ENCODE measurements at regions not wholly inside any gene's neighbourhood (a gene's known extent, or its start where the extent isn't known, plus 50 kb on each side); places are given as distances from the start of the nearest gene placed in this dataset.

DNA sequence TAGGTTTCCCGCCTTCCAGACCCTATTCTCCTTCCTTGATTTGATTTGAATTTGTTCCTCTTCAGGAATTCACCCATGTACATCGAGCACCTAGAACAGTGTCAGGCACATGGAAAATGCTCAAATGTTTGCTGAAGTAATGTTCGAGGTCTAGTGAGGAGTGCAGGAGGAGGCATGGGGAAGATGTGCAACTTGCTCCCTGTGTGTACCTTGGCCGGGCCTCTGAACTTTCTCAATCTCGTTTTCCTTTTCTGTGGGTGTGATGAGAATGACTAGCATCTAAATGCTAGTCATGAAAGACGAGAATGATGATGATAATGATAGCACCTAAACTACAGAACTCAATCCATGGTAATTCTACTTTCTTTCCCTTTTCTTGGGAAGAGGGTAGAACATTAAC is 279.1 kb upstream of the PLET1 start:
- TF ChIP-seq ELF4 (IDR thresholded peaks at IDR 0.05) (no peak), FOXK2 (IDR thresholded peaks at IDR 0.05) (no peak), L3MBTL2 (conservative IDR thresholded peaks at IDR 0.05) (no peak), SUZ12 (IDR thresholded peaks at IDR 0.05) (no peak), ZNF384 (IDR thresholded peaks at IDR 0.05) (no peak), FOXA1 (IDR thresholded peaks at IDR 0.05) (no peak), HDGF (IDR thresholded peaks at IDR 0.05; ENCODE audit: borderline replicate concordance) (no peak), ARNT (IDR thresholded peaks at IDR 0.05) (no peak), NFRKB (IDR thresholded peaks at IDR 0.05) (no peak), CTBP1 (IDR thresholded peaks at IDR 0.05; ENCODE audit: borderline replicate concordance) (no peak), FOXM1 (IDR thresholded peaks at IDR 0.05; ENCODE audit: borderline replicate concordance) (no peak), SP1 (IDR thresholded peaks at IDR 0.05) (no peak), TARDBP (IDR thresholded peaks at IDR 0.05) (no peak), BHLHE40 (IDR thresholded peaks at IDR 0.05; ENCODE audit: borderline replicate concordance) (no peak), LEF1 (IDR thresholded peaks at IDR 0.05; ENCODE audit: borderline replicate concordance) (no peak)
- TF ChIP-seq, protein P1, sequence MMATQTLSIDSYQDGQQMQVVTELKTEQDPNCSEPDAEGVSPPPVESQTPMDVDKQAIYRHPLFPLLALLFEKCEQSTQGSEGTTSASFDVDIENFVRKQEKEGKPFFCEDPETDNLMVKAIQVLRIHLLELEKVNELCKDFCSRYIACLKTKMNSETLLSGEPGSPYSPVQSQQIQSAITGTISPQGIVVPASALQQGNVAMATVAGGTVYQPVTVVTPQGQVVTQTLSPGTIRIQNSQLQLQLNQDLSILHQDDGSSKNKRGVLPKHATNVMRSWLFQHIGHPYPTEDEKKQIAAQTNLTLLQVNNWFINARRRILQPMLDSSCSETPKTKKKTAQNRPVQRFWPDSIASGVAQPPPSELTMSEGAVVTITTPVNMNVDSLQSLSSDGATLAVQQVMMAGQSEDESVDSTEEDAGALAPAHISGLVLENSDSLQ (IDR thresholded peaks at IDR 0.05): no peak
- DNase-seq (ENCODE audit: extremely low spot score): no peak
- ChIA-PET POLR2A (no interaction called here), CTCF (no interaction called here)

GRCh38 chr11:112540261-112540660 is 279.6 kb upstream of the PLET1 start:
- DNase-seq (ENCODE audit: extremely low spot score): no peak
- TF ChIP-seq SUZ12 (IDR thresholded peaks at IDR 0.05) (no peak), ZNF384 (IDR thresholded peaks at IDR 0.05) (no peak), HDGF (IDR thresholded peaks at IDR 0.05; ENCODE audit: borderline replicate concordance) (no peak), ELF4 (IDR thresholded peaks at IDR 0.05) (no peak), FOXA1 (IDR thresholded peaks at IDR 0.05) (no peak), SP1 (IDR thresholded peaks at IDR 0.05) (no peak), NFRKB (IDR thresholded peaks at IDR 0.05) (no peak), FOXK2 (IDR thresholded peaks at IDR 0.05) (no peak), ARNT (IDR thresholded peaks at IDR 0.05) (no peak), BHLHE40 (IDR thresholded peaks at IDR 0.05; ENCODE audit: borderline replicate concordance) (no peak), CTBP1 (IDR thresholded peaks at IDR 0.05; ENCODE audit: borderline replicate concordance) (no peak), LEF1 (IDR thresholded peaks at IDR 0.05; ENCODE audit: borderline replicate concordance) (no peak), TARDBP (IDR thresholded peaks at IDR 0.05) (no peak)
- CTCF ChIA-PET: no interaction called here
- POLR2A ChIA-PET: no interaction called here

GRCh38 chr11:112541140-112542046 is 280.7 kb upstream of the PLET1 start:
- ChIA-PET POLR2A (no interaction called here), CTCF (interaction anchor here (1.1 kb wide), 1 partner anchor 14 kb away, joined by 6 read pairs; no protein-coding TSS in a partner anchor)
- no peak for DNase-seq (ENCODE audit: extremely low spot score)
- TF ChIP-seq CTBP1 (IDR thresholded peaks at IDR 0.05; ENCODE audit: borderline replicate concordance): no peak
- TF ChIP-seq, protein P1 (IDR thresholded peaks at IDR 0.05): no peak
- no peak for TF ChIP-seq ARNT (IDR thresholded peaks at IDR 0.05)
- TF ChIP-seq HDGF (IDR thresholded peaks at IDR 0.05; ENCODE audit: borderline replicate concordance): no peak
- no peak for TF ChIP-seq NFRKB (IDR thresholded peaks at IDR 0.05)
- no peak for TF ChIP-seq SUZ12 (IDR thresholded peaks at IDR 0.05)
- TF ChIP-seq TARDBP (IDR thresholded peaks at IDR 0.05): no peak
- TF ChIP-seq FOXM1 (IDR thresholded peaks at IDR 0.05; ENCODE audit: borderline replicate concordance): no peak
- no peak for TF ChIP-seq L3MBTL2 (conservative IDR thresholded peaks at IDR 0.05)
- no peak for TF ChIP-seq FOXA1 (IDR thresholded peaks at IDR 0.05)
- TF ChIP-seq SP1 (IDR thresholded peaks at IDR 0.05): no peak
- TF ChIP-seq BHLHE40 (IDR thresholded peaks at IDR 0.05; ENCODE audit: borderline replicate concordance): no peak
- no peak for TF ChIP-seq ELF4 (IDR thresholded peaks at IDR 0.05)
- no peak for TF ChIP-seq ZNF384 (IDR thresholded peaks at IDR 0.05)
- TF ChIP-seq FOXK2 (IDR thresholded peaks at IDR 0.05): no peak
- TF ChIP-seq LEF1 (IDR thresholded peaks at IDR 0.05; ENCODE audit: borderline replicate concordance): no peak

GRCh38 chr11:112542479-112542878 is 281.8 kb upstream of the PLET1 start:
- ChIA-PET CTCF (interaction anchor here (1.1 kb wide), 1 partner anchor 13 kb away, joined by 6 read pairs; no protein-coding TSS in a partner anchor), POLR2A (no interaction called here)
- DNase-seq (ENCODE audit: extremely low spot score): no peak
- TF ChIP-seq HDGF (IDR thresholded peaks at IDR 0.05; ENCODE audit: borderline replicate concordance) (no peak), BHLHE40 (IDR thresholded peaks at IDR 0.05; ENCODE audit: borderline replicate concordance) (no peak), ZNF384 (IDR thresholded peaks at IDR 0.05) (no peak), ARNT (IDR thresholded peaks at IDR 0.05) (no peak), FOXK2 (IDR thresholded peaks at IDR 0.05) (no peak), TARDBP (IDR thresholded peaks at IDR 0.05) (no peak), SP1 (IDR thresholded peaks at IDR 0.05) (no peak), LEF1 (IDR thresholded peaks at IDR 0.05; ENCODE audit: borderline replicate concordance) (no peak), ELF4 (IDR thresholded peaks at IDR 0.05) (no peak), CTBP1 (IDR thresholded peaks at IDR 0.05; ENCODE audit: borderline replicate concordance) (no peak), NFRKB (IDR thresholded peaks at IDR 0.05) (no peak), L3MBTL2 (conservative IDR thresholded peaks at IDR 0.05) (no peak), FOXA1 (IDR thresholded peaks at IDR 0.05) (no peak), FOXM1 (IDR thresholded peaks at IDR 0.05; ENCODE audit: borderline replicate concordance) (no peak), SUZ12 (IDR thresholded peaks at IDR 0.05) (no peak)
- TF ChIP-seq, protein P1 (IDR thresholded peaks at IDR 0.05): no peak

GRCh38 chr11:112543390-112543789 is 282.7 kb upstream of the PLET1 start:
- TF ChIP-seq SP1 (IDR thresholded peaks at IDR 0.05) (no peak), BHLHE40 (IDR thresholded peaks at IDR 0.05; ENCODE audit: borderline replicate concordance) (no peak), FOXA1 (IDR thresholded peaks at IDR 0.05) (no peak), LEF1 (IDR thresholded peaks at IDR 0.05; ENCODE audit: borderline replicate concordance) (no peak), FOXK2 (IDR thresholded peaks at IDR 0.05) (no peak)
- POLR2A ChIA-PET: no interaction called here
- DNase-seq (ENCODE audit: extremely low spot score): no peak
- CTCF ChIA-PET: interaction anchor here (2.3 kb wide), 1 partner anchor 13 kb away, joined by 9 read pairs; no protein-coding TSS in a partner anchor
